Epithelial cell of prostate (primary cell): ENCODE measurements at regions not wholly inside any gene's neighbourhood (a gene's known extent, or its start where the extent isn't known, plus 50 kb on each side); places are given as distances from the start of the nearest gene placed in this dataset.

ENCODE experiments used
- DNase-seq: peaks from one replicate; pipeline ENCODE4 v3.0.0-alpha.2; 2011; ENCODE audit warnings: low read depth, low spot score
- H3K27ac ChIP-seq: fragments of 450-650 bp; 2 replicates; pipeline ENCODE4 v1.5.1; 2017; ENCODE audit warnings: mild to moderate bottlenecking

GRCh38 chr3:59596741-59597140, 546.9 kb upstream of the CFAP20DC start:
- DNase-seq = no peak

GRCh38 chr3:59595830-59596229, 546.0 kb upstream of the CFAP20DC start:
- no peak overlapping the region for H3K27ac ChIP-seq
- no peak for DNase-seq

More at GRCh38 chr3:59596741-59597140, 546.9 kb upstream of the CFAP20DC start:
- H3K27ac ChIP-seq = no peak overlapping the region

GRCh38 chr3:59593380-59593779, 543.6 kb upstream of the CFAP20DC start:
- DNase-seq = no peak
- no peak overlapping the region for H3K27ac ChIP-seq

- DNase-seq = no peak
- H3K27ac ChIP-seq = no peak overlapping the region
Observed at GRCh38 chr3:59580996-59581395, 531.2 kb upstream of the CFAP20DC start.

- H3K27ac ChIP-seq = no peak overlapping the region
- no peak for DNase-seq
Observed at GRCh38 chr3:59580499-59580898, 530.7 kb upstream of the CFAP20DC start.

GRCh38 chr3:59578129-59578528, 528.3 kb upstream of the CFAP20DC start:
- no peak for DNase-seq
- H3K27ac ChIP-seq = no peak overlapping the region

- no peak overlapping the region for H3K27ac ChIP-seq
- no peak for DNase-seq
Observed at GRCh38 chr3:59576606-59577005, 526.8 kb upstream of the CFAP20DC start.

- DNase-seq = no peak
- no peak overlapping the region for H3K27ac ChIP-seq
Observed at GRCh38 chr3:59575113-59576001, 525.5 kb upstream of the CFAP20DC start.

GRCh38 chr3:59573911-59574310, 524.1 kb upstream of the CFAP20DC start:
- DNase-seq = no peak
- no peak overlapping the region for H3K27ac ChIP-seq

GRCh38 chr3:59572106-59572505, 522.3 kb upstream of the CFAP20DC start:
- DNase-seq = no peak
- no peak overlapping the region for H3K27ac ChIP-seq

- no peak overlapping the region for H3K27ac ChIP-seq
- DNase-seq = no peak
Observed at GRCh38 chr3:59570806-59571205, 521.0 kb upstream of the CFAP20DC start.

GRCh38 chr3:59567661-59568060, 517.8 kb upstream of the CFAP20DC start:
- DNase-seq = no peak
- peak overlapping the region; percentile 98 for H3K27ac ChIP-seq

- H3K27ac ChIP-seq = peak overlapping the region; percentile 98
- peak; percentile 95 for DNase-seq
Observed at GRCh38 chr3:59566481-59566975, 516.7 kb upstream of the CFAP20DC start.

- no peak for DNase-seq
- H3K27ac ChIP-seq = peak overlapping the region; percentile 98
Observed at GRCh38 chr3:59565125-59565524, 515.3 kb upstream of the CFAP20DC start.

- no peak for DNase-seq
- H3K27ac ChIP-seq = no peak overlapping the region
Observed at GRCh38 chr3:59563966-59564365, 514.1 kb upstream of the CFAP20DC start.

- no peak for DNase-seq
- peak overlapping the region; percentile 24 for H3K27ac ChIP-seq
Observed at GRCh38 chr3:59563072-59563605, 513.3 kb upstream of the CFAP20DC start.

- peak overlapping the region; percentile 90 for H3K27ac ChIP-seq
- peak; percentile 97 for DNase-seq
Observed at GRCh38 chr3:59559721-59560435, 510.1 kb upstream of the CFAP20DC start.

- H3K27ac ChIP-seq = peak overlapping the region; percentile 90
- DNase-seq = no peak
Observed at GRCh38 chr3:59558906-59559720, 509.3 kb upstream of the CFAP20DC start.

GRCh38 chr3:59555593-59556315, 505.9 kb upstream of the CFAP20DC start:
- peak overlapping the region; percentile 67 for H3K27ac ChIP-seq
- peak; percentile 65 for DNase-seq
